ENCODE measurements at regions not wholly inside any gene's neighbourhood (a gene's known extent, or its start where the extent isn't known, plus 50 kb on each side); places are given as distances from the start of the nearest gene placed in this dataset.

- no peak for DNase-seq
Measured at GRCh38 chr2:156083763-156084493, 248.6 kb downstream of the NR4A2 start.

DNA sequence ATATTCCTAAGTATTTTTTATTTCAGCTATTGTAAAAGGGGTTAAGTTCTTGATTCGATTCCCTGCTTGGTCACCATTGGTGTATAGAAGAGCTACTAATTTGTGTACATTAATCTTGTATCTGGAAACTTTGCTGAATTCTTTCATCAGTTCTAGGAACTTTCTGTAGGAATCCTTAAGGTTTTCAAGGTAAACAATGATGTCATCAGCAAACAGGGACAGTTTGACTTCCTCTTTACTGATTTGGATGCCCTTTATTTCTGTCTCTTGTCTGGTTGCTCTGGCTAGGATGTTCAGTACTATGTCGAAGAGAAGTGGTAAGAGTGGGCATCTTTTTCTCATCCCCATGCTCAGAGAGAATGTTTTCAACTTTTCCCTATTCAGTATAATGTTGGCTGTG, 252.7 kb downstream of the NR4A2 start:
- DNase-seq, result no peak

DNA sequence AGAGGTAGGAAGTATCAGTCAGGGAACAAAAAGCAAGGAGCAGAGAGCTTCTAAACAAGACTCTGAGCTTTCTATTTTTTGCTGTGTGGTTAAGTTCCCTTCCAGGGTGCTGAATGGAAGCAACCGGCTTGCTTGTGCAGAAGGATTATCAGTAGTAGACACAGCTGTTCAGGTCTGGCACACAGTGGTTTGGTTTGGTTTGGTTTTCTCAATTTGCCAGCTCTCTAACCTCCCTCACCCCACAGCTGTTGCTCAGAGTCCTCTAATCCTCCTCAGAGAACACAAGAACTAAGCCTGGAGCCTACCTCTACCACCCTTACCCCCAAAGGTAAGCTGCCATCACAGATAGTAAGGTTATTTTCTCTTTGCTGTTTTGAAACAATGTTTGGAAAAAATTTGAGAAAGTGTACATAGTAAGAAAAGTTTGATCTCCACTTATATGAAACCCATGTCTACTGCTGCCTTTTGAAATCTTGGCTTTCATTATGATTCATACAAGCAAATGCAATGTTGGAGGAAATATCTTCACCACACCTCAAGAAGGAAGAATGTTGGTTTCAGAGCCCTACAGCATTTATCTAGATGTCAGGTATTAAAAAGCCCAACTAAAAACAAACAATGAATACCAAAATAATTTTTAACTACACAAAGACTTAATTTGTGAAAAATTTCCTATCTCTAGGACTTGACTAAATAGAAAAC, 255.3 kb downstream of the NR4A2 start:
- no peak for DNase-seq

DNA sequence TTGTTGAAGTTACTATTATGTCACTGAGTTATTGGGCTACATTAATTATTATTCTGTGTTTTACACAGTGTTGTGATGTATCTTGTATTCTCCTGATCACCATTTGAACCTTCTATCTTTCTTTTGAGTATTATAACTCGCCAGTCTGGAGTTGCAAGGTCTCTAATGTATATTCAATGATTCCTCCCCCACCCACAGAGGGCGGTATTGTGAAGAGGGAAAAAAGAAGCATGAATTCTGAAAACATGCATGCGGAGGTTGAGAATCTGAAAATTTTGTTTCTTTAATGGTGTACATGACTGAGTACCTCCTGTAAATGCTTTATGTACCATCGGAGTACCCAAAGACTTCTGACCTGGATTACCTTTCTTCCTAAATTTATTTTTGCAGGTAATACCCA, 266.6 kb downstream of the NR4A2 start:
- DNase-seq, result no peak

- no peak for DNase-seq
Measured at GRCh38 chr2:156064540-156064939, 268.0 kb downstream of the NR4A2 start.

DNA sequence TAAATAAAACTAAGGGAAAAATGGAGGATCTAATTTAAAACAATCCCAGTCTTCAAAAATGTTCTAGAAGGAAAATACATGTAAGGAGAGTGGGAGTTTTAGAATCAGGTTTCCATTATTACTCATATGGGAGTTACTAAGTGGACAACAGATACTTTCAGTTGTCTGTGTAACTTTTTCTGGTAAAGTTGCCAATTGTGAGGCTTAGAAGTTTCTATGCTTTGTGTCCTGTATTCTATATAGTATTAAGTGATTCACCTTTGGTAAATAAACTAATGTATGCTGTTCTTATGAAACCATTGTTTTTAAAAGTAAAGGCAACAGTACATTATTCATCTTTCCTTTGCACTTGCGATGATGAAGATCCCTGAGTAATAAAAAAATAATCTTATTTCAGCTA, 274.9 kb downstream of the NR4A2 start:
- DNase-seq, result no peak

DNA sequence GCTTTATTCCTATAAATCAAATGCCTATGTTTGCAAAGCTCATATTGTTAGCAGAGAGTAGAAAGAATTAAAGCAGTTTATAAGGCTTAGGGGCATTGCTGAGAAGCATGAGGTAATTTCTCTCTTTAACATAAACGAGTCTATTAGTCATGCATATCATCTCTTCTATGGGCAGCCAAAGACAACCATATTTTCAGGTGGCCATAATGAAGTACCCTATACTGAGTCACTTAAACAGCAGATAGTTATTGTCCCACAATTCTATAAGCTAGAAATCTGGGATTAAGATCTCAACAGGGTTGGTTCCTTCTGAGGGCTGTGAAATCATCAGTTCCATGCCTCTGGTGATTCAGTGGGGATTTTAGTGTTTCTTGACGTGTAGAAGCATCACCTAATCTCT, 277.5 kb downstream of the NR4A2 start:
- DNase-seq, result no peak

DNA sequence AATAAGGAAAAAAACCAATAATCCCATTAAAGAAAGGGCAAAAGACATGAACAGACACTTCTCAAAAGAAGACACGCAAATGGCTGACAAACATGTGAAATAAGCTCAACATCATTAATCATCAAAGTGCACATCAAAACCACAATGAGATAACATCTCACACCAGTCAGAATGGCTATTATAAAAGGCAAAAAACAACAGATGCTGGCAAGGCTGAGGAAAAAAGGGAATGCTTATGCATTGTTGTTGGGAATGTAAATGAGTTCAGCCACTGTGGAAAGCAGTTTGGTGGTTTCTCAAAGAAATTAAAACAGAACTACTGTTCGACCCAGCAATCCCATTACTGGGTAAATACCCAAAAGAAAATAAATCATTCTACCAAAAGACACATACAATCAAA, 285.6 kb downstream of the NR4A2 start:
- DNase-seq, result no peak

DNA sequence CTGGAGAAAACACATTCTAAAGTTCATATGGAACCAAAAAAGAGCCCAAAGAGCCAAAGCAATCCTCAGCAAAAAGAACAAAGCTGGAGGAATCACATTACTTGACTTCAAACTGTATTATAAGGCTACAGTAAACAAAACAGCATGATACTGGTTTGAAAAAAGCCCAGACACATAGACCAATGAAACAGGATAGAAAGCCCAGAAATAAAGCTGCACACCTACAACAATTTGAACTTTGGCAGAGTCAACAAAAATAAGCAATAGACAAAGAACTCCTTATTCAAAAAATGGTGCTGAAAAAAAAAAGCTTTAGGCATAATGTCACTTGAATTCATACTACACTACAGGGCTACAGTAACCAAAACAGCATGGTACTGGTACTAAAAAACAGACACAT, 289.6 kb downstream of the NR4A2 start:
- DNase-seq, result no peak

DNA sequence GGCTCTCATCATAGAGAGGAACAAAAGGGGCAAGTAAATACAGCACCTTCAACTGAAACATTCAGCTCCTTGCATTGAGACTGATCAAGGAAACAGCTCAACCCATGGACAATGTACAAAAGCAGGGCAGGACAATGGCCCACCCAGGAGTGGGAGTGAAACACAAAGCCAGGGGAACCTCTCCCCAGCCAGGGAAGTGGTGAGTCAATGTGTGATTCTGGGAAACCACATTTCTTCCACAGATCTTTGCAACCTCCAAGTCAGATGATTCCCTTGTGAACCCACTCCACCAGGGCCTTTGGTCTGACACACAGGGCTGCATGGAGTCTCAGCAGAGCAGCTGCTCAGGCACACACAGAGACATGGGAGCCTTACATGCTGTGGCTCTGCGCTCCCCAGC, 294.5 kb downstream of the NR4A2 start:
- no peak for DNase-seq

DNA sequence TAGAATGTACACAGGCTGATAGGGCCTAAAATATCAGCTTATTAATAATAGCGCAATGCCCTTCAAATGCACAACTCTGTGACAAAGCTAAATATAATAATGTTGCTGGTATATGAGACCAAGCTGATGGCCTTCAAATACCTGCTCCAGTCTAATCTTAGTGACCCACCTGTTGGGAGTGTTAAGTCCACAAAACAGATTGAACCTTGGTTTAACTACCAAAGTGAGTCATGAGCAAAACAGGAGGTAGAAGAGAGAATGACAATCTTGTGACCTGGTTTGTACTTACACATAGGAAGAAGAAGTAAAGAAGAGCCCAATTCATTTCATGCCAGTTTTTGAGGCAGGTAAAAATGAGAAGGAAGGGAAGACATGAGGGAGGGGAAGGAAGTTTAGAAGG, 295.0 kb downstream of the NR4A2 start:
- no peak for DNase-seq

DNA sequence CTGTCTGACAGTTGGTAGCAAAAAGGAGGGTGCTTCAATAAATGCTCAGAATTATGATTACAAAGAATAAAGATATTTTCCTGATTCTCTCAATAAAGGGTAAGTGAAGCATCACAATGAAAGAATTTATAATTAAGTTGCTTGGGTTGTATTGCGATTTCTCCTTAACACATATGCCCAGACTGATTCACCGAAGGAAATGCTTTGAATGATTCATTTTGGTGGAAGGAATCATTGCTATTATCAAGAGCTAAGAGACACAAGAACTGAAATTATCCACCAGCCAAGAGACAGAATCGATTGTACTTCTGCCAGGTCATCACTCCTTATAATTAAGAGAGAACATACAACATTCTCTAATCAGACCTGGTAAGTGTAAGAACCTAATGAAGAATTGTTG, 301.4 kb downstream of the NR4A2 start:
- DNase-seq, result no peak

DNA sequence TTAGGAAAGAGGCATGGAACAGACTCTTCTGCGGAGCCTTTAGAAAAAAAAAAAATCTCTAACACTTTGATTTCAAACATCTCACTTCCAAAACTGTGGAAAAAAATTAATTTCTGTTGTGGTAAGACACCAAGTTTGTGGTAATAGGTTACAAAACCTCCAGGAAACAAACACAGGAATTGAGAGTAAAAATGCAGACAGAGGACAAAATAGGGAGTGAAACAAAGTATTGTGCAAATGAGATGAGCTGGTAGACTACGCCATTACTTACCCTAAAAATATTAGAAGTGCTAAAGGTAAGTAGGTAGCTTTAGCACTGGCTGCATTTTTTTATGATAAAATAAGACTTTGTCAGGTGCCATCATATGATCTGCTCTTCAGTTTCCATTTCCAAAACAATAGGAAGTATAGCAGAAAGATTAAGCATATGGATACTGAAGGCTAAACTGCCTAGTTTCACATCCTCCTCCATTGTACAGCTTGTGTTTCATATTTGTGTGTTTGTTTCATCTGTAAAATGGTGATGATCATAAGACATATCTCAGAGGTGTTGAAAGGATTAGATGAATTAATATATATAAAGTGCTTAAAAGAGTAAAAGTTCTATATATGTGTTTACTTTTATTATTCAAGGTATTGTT, 309.2 kb downstream of the NR4A2 start:
- no peak for DNase-seq

DNA sequence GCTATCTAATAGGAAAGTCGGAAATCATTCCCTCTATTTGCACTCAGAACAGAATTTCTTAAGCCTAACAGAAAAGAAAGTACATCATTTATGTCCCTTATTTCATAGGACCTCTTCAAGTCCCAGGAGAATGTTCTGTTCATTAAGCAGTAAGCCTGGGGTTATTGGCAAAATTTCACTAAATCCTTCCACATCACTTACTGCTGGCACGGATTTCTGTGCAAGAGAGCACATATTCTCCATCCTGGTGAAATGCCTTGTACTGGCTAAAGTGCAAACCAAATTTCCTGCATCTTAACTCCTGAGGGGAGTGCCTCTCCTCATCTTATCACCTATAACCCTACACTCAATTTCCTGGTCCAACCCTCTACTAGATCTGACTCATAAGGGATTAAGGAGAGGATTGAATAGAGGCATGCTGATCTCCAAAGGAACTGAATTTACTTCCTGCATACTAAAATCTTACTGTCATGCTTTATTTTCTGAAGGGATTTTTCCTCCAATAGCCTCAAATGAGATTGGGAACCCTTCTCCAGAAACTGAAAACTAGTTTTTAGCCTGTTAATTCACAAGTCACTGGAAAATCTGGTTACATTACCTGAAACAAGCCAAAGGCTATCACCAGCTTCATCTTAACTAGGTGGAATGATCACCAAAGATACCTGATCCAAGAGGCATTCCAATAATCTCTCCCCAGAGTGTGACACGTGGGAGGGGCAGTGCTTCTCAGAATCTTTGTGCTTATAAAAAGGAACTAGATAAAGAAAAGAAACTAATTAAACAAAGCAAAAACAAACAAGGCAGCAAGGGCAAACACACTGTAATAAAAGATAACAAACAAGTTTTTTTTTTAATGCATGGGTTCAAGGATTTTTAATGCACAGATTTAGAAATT, 311.1 kb downstream of the NR4A2 start:
- no peak for DNase-seq

DNA sequence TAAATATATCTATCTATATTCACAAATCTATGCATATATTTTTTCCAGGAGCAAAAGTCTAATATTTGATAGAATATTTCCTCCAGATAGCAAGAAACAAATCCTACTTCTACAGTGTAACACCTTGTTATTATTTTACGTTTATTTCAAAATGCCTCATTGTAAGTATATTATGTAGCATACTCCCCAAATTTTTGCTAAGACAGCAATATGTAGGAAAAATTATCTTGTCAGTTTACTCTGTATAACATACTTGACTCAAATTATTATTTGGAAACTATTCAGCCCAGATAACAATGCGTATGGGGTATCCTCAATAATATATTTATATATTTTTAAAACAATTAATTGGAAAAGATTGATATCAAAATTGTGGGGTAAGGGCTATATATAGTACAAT, 313.2 kb downstream of the NR4A2 start:
- DNase-seq, result no peak

GRCh38 chr2:156017341-156017885, 315.1 kb downstream of the NR4A2 start:
- no peak for DNase-seq

GRCh38 chr2:156009293-156009692, 323.2 kb downstream of the NR4A2 start:
- no peak for DNase-seq

DNA sequence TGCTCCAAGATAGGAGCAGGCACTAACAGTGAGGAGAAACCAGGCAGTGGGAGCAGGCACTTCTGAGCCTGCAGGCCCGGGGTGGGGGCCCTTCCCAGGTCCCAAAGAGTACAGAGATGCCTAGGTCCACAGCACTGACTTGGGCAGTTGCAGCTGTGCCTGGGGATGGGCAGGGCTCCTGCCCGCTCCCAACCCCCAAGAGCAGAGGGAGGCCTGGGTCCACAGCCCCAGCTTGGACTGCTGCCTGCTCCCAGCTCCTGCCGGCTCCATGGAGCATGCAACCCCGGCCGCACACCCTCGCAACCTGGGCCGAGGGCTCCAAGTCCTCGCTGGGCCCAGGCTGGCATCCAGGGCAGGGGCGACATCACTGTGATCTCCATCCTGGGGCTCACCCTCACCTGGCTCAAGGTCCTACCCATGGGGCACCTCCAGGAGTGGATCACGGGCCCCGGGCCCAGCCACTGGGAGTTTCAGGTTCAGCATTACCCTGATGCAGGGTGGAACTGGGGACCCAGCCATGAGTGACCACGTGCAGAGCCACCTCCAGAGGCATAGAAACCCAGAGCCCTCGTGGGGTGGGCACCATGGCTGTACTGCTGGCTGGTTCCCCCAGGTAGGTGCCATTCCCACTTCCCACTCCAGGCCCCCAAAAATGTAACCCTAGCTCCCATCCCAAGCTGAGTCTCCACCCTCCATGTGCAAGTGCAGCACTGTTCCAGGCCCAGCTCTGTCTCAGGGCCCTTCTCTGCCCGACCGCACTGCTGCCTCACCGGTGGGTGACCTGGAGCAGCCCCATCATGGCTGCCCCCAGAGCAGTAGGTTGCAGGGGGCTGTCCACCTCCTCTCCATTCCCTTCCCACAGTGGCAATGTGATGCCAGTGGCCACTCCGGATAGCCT, 325.6 kb downstream of the NR4A2 start:
- no peak for DNase-seq

DNA sequence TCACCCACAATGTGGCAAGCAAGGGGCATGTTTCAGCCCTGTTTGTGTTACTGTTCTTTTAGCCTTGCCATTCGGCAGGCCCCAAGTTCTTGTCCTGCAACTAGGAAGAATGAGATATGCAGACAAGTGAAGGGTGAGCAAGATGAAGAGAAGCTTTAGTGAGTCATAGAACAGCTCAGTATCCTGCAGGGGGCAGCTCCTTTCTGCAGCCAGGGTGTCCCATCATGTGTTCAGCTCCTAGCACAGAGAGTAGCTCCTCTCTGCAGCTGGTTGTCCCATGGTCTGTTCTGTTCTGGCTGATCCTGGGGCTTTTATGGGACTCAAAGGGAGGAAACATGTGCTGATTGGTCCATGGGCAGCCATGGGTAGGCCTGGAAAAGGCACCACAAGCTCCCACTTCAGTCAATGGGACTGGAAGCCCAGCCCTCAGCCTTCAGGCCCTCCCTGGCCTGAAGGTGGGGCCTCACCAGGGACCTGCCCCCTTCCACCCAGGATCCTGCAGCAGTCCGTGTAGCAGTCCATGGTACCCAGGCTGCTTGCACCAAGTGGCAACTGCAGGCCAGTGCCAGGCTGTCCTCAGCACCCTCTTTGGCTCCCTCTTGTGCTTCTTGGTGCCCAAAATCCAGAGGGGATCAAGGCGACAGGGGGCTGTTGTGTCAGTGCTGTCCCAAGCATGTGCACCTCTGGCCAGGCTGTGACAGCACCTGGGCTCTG, 326.4 kb downstream of the NR4A2 start:
- DNase-seq, result no peak

DNA sequence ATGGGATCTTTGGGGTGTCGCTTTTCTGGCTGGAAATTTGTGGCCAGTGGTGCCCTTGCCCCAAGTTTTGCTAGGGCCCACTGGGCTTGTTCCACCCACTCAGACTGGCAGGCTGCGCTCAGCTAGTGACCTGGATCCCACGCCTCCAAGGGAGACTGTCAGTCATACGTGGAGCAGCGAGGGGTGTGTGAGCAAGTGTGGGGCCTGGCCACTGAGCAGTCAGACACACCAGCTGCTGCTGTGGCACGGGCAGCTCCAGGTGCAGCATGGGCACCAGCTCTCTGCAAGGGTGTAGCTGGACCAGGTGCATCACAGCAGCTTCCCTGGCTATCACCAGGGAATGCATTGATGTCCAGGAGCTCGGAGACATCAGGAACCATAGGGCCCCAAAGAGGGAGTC, 327.0 kb downstream of the NR4A2 start:
- no peak for DNase-seq

DNA sequence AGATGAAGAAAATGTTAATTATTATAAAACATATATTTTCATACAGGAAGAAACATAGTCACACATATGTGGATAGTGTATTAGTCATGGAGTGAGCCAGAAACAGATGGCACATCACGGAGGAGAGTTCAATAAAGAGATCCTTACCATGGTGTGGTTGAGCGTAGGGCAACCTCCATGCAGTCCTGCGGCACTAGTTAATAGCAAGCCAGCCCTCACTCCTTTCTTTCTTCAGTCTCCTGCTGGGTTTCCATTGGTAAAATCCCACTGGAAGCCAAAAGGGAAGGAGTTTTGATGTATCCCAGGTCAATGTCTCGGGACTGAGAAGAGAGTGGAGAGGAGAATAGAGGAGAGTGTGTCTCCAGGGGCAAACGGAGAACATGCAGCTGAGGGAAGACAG, 328.1 kb downstream of the NR4A2 start:
- no peak for DNase-seq
